Activated CD8-positive, alpha-beta memory T cell treated with anti-CD3 and anti-CD28 coated beads, Interleukin-2, amount 50 U/mL, for 4 hours (primary cell): ENCODE measurements at regions not wholly inside any gene's neighbourhood (a gene's known extent, or its start where the extent isn't known, plus 50 kb on each side); places are given as distances from the start of the nearest gene placed in this dataset.
"Not testable (repeated sequence)": the region's sequence is repeated elsewhere in the genome, so short reads cannot be mapped to it uniquely, and the experiment has no call there.

Experiments
- DNase-seq: peaks from one replicate; pipeline ENCODE4 v3.0.0-alpha.2; 2020

GRCh38 chr1:65020774-65021173 lies 54.4 kb upstream of the JAK1 start:
- DNase-seq, result no peak

- DNase-seq, result no peak
These were observed 55.4 kb upstream of the JAK1 start for GRCh38 chr1:65021795-65022194.

- DNase-seq, result no peak
These were observed 55.9 kb upstream of the JAK1 start for GRCh38 chr1:65022216-65022615.

GRCh38 chr1:65025794-65026193 lies 59.4 kb upstream of the JAK1 start:
- DNase-seq, result no peak

- no peak for DNase-seq
These were observed 59.9 kb upstream of the JAK1 start for GRCh38 chr1:65026235-65026634.

GRCh38 chr1:65027666-65028358 lies 61.5 kb upstream of the JAK1 start:
- no peak for DNase-seq

GRCh38 chr1:65029434-65029833 lies 63.1 kb upstream of the JAK1 start:
- DNase-seq, result not testable (repeated sequence)

GRCh38 chr1:65034879-65035278 lies 68.5 kb upstream of the JAK1 start:
- DNase-seq, result not testable (repeated sequence)

GRCh38 chr1:65036570-65037051 lies 70.3 kb upstream of the JAK1 start:
- DNase-seq, result no peak

- no peak for DNase-seq
These were observed 72.7 kb upstream of the JAK1 start for GRCh38 chr1:65039066-65039465.

- DNase-seq, result no peak
These were observed 73.2 kb upstream of the JAK1 start for GRCh38 chr1:65039508-65039907.

- no peak for DNase-seq
These were observed 76.1 kb upstream of the JAK1 start for GRCh38 chr1:65042467-65042866.

- DNase-seq, result no peak
These were observed 78.1 kb upstream of the JAK1 start for GRCh38 chr1:65044411-65044810.

- DNase-seq, result no peak
These were observed 78.9 kb upstream of the JAK1 start for GRCh38 chr1:65045022-65045817.

GRCh38 chr1:65048335-65048734 lies 82.0 kb upstream of the JAK1 start:
- DNase-seq, result no peak

- no peak for DNase-seq
These were observed 83.8 kb upstream of the JAK1 start for GRCh38 chr1:65049941-65050713.

- no peak for DNase-seq
These were observed 84.4 kb upstream of the JAK1 start for GRCh38 chr1:65050735-65051134.

GRCh38 chr1:65054481-65054880 lies 88.1 kb upstream of the JAK1 start:
- no peak for DNase-seq

- no peak for DNase-seq
These were observed 89.4 kb upstream of the JAK1 start for GRCh38 chr1:65055747-65056146.

- no peak for DNase-seq
These were observed 89.9 kb upstream of the JAK1 start for GRCh38 chr1:65056234-65056633.

- DNase-seq, result no peak
These were observed 90.5 kb upstream of the JAK1 start for GRCh38 chr1:65056866-65057265.

GRCh38 chr1:65059930-65060538 lies 88.0 kb upstream of the AK4 start:
- DNase-seq, result no peak

GRCh38 chr1:65062339-65062738 lies 85.7 kb upstream of the AK4 start:
- DNase-seq, result no peak
